ENCODE measurements at regions not wholly inside any gene's neighbourhood (a gene's known extent, or its start where the extent isn't known, plus 50 kb on each side); places are given as distances from the start of the nearest gene placed in this dataset.

- TF ChIP-seq, protein P1, sequence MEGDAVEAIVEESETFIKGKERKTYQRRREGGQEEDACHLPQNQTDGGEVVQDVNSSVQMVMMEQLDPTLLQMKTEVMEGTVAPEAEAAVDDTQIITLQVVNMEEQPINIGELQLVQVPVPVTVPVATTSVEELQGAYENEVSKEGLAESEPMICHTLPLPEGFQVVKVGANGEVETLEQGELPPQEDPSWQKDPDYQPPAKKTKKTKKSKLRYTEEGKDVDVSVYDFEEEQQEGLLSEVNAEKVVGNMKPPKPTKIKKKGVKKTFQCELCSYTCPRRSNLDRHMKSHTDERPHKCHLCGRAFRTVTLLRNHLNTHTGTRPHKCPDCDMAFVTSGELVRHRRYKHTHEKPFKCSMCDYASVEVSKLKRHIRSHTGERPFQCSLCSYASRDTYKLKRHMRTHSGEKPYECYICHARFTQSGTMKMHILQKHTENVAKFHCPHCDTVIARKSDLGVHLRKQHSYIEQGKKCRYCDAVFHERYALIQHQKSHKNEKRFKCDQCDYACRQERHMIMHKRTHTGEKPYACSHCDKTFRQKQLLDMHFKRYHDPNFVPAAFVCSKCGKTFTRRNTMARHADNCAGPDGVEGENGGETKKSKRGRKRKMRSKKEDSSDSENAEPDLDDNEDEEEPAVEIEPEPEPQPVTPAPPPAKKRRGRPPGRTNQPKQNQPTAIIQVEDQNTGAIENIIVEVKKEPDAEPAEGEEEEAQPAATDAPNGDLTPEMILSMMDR (conservative IDR thresholded peaks at IDR 0.05 in 1 of 2, IDR thresholded peaks at IDR 0.05 in 1 of 2; ENCODE audit: extremely low read depth in 1 of 2, insufficient read depth in 1 of 2, low read depth in 1 of 2, low read length in 2 of 2), result no peak
- TF ChIP-seq EZH2 (IDR thresholded peaks at IDR 0.05; ENCODE audit: borderline replicate concordance, low read length), result no peak
Observed at GRCh38 chr6:50457351-50457750, 256.0 kb upstream of the TFAP2D start.

All from mammary epithelial cell (primary cell).